ENCODE measurements at regions not wholly inside any gene's neighbourhood (a gene's known extent, or its start where the extent isn't known, plus 50 kb on each side); places are given as distances from the start of the nearest gene placed in this dataset.

- no peak for TF ChIP-seq POLR2A (IDR thresholded peaks at IDR 0.05)
- no peak for TF ChIP-seq CTCF (IDR thresholded peaks at IDR 0.05)
These were observed 111.0 kb upstream of the ANKRD30BL start for GRCh38 chr2:132272713-132273112.
